Gastrocnemius medialis (tissue), 4 donors: ENCODE measurements at regions not wholly inside any gene's neighbourhood (a gene's known extent, or its start where the extent isn't known, plus 50 kb on each side); places are given as distances from the start of the nearest gene placed in this dataset.

Experiments used
- ATAC-seq, 2 donors: fragments of 150-250 bp; one replicate each; pipeline ENCODE4 v1.9.1; 2016
- DNase-seq, 2 donors: peaks; one replicate each; pipeline ENCODE4 v3.0.0-alpha.2; 2019
- H3K27ac ChIP-seq, 4 donors: fragments of 200-600 bp; sonication (generic); 1 replicate in 1 of 4; 2 replicates in 3 of 4; pipeline ENCODE4 v1.5.1; 2016 to 2018; ENCODE audit warnings: mild to moderate bottlenecking in 2 of 4, moderate library complexity in 1 of 4
- H3K27me3 ChIP-seq, 3 donors: fragments of 200-600 bp; sonication (generic) in 2 of 3; 1 replicate in 1 of 3; 2 replicates in 2 of 3; pipeline versions ENCODE4 v1.5.1 to v1.6.0; 2016 to 2019; ENCODE audit warnings: mild to moderate bottlenecking in 1 of 3, moderate library complexity in 1 of 3
- H3K36me3 ChIP-seq, 2 donors: fragments of 200-600 bp; sonication (generic) in 1 of 2; one replicate each; pipeline ENCODE4 v1.5.1; 2017 to 2018
- H3K4me1 ChIP-seq, 2 donors: fragments of 200-600 bp; sonication (generic) in 1 of 2; one replicate each; pipeline ENCODE4 v1.5.1; 2016 to 2017; ENCODE audit warnings: mild to moderate bottlenecking in 2 of 2
- H3K4me3 ChIP-seq, 4 donors: fragments of 200-600 bp; sonication (generic) in 3 of 4; 1 replicate in 1 of 4; 2 replicates in 3 of 4; pipeline ENCODE4 v1.5.1; 2016 to 2019; ENCODE audit warnings: mild to moderate bottlenecking in 2 of 4
- H3K9me3 ChIP-seq, 3 donors: fragments of 200-600 bp; sonication (generic) in 2 of 3; 1 replicate in 1 of 3; 2 replicates in 2 of 3; pipeline ENCODE4 v1.5.1; 2016 to 2019
- POLR2A ChIP-seq, 2 donors: fragments of 450-650 bp; IDR thresholded peaks; one replicate each; pipeline ENCODE4 v1.6.1; 2017; ENCODE audit warnings: antibody characterized with exemption in 2 of 2, mild to moderate bottlenecking in 2 of 2, moderate library complexity in 2 of 2
- in situ Hi-C, 4 donors: fragments of 200-750 bp; cut with MboI; loops; one replicate each; pipeline versions ENCODE4 v1.15.0 to v1.8.0; 2017; ENCODE audit warnings: low sequenced_read_pairs in 4 of 4
- intact Hi-C: fragments of 100-400 bp; cut with DNase I; formaldehyde crosslinking; loops from one replicate; pipeline ENCODE4 v1.15.1; 2023; ENCODE audit warnings: low total_unique reads
- TF ChIP-seq, protein P1 (sequence below), 5 experiments: fragments of 450-650 bp in 3 of 5; fragments of 200-600 bp in 2 of 5; sonication (generic) in 2 of 5; IDR thresholded peaks in 4 of 5; conservative IDR thresholded peaks in 1 of 5; 1 replicate in 4 of 5; 2 replicates in 1 of 5; pipeline ENCODE4 v1.5.1; 2016 to 2019; ENCODE audit warnings: antibody characterized with exemption in 5 of 5, mild to moderate bottlenecking in 3 of 5, moderate library complexity in 3 of 5

DNA sequence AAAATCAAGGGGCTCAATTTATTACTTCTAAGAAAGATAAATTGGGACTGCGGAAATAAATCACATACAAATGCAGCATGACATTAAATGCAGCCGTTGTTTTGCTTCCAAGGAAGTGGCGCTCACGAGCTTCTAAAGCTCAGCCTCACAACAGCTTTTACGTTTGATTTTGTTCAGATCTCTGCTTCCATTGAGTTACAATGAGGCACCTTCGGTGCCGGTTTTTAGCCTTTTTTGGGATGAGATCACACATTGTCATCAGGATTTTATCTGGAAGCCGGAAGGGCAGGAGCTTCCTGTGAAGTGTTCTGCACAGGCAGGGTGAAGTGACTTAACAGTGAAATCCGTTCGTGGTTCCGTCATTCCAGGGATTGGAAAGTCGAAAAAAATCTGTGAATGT lies 209.8 kb downstream of the DCDC2C start:
- no peaks in the 10 kb centered on the region for H3K36me3 ChIP-seq
- TF ChIP-seq, protein P1, sequence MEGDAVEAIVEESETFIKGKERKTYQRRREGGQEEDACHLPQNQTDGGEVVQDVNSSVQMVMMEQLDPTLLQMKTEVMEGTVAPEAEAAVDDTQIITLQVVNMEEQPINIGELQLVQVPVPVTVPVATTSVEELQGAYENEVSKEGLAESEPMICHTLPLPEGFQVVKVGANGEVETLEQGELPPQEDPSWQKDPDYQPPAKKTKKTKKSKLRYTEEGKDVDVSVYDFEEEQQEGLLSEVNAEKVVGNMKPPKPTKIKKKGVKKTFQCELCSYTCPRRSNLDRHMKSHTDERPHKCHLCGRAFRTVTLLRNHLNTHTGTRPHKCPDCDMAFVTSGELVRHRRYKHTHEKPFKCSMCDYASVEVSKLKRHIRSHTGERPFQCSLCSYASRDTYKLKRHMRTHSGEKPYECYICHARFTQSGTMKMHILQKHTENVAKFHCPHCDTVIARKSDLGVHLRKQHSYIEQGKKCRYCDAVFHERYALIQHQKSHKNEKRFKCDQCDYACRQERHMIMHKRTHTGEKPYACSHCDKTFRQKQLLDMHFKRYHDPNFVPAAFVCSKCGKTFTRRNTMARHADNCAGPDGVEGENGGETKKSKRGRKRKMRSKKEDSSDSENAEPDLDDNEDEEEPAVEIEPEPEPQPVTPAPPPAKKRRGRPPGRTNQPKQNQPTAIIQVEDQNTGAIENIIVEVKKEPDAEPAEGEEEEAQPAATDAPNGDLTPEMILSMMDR (IDR thresholded peaks at IDR 0.05 in 4 of 5, conservative IDR thresholded peaks at IDR 0.05 in 1 of 5): no peak
- TF ChIP-seq POLR2A (IDR thresholded peaks at IDR 0.05): no peak
- H3K4me3 ChIP-seq: peak overlapping the region in 1 of 4 donors; percentile 3
- intact Hi-C loops (no loop called here), in situ Hi-C loops (no loop called here)
- ATAC-seq: no peak
- H3K9me3 ChIP-seq: no peaks in the 10 kb centered on the region
- no peak overlapping the region for H3K27ac ChIP-seq
- no peaks in the 10 kb centered on the region for H3K4me1 ChIP-seq
- no peak for DNase-seq
- no peaks in the 10 kb centered on the region for H3K27me3 ChIP-seq

DNA sequence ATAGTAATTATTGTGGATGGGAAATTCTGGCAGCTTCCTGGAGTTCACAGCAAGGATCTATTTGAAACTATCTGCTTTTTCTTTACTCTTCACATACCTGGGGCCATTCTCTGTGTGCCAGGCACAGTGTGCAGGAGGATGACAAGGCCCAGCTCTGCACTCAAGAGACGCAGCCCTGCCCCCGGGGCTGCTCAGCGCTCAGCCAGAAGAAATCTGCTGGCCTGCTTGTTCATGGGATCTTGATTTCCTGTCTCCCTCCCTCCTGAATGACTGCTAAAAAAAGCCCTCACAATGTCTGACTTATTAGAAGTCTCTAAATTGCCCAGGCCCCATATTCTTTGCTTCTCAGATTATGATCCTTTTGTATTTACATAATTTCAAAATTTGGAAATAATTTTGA lies 210.9 kb downstream of the DCDC2C start:
- DNase-seq (no peak), ATAC-seq (no peak)
- Histone ChIP-seq H3K4me3 (no peak overlapping the region), H3K9me3 (no peaks in the 10 kb centered on the region), H3K4me1 (no peaks in the 10 kb centered on the region), H3K27ac (no peak overlapping the region), H3K27me3 (no peaks in the 10 kb centered on the region), H3K36me3 (no peaks in the 10 kb centered on the region)
- intact Hi-C loops (no loop called here), in situ Hi-C loops (no loop called here)
- TF ChIP-seq, protein P1 (IDR thresholded peaks at IDR 0.05 in 4 of 5, conservative IDR thresholded peaks at IDR 0.05 in 1 of 5): no peak
- no peak for TF ChIP-seq POLR2A (IDR thresholded peaks at IDR 0.05)

DNA sequence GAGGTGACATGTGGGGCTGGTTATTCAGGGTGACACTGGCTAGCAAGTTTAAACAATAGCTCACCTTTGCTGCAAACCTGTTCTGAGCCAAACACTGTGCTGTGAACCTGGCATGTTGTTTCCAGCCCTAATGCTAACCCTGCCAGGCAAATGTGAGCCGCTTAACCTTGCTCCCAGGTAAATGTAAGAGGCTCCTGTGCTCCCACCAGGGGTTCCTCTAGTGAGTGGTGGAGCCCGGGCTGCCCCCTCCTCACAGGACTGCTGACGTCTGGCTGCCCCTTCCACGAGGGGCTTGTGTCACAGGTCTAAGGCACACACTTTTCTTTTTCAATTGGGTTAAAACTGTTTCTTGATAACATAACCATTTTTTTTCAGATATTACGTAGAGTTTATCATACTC lies 223.7 kb downstream of the DCDC2C start:
- Histone ChIP-seq H3K4me3 (no peak overlapping the region), H3K27me3 (no peaks in the 10 kb centered on the region), H3K36me3 (no peaks in the 10 kb centered on the region), H3K4me1 (no peaks in the 10 kb centered on the region), H3K9me3 (no peaks in the 10 kb centered on the region), H3K27ac (no peak overlapping the region)
- TF ChIP-seq POLR2A (IDR thresholded peaks at IDR 0.05): no peak
- TF ChIP-seq, protein P1 (IDR thresholded peaks at IDR 0.05 in 4 of 5, conservative IDR thresholded peaks at IDR 0.05 in 1 of 5): no peak
- no peak for ATAC-seq
- intact Hi-C loops: no loop called here
- in situ Hi-C loops: no loop called here
- no peak for DNase-seq

DNA sequence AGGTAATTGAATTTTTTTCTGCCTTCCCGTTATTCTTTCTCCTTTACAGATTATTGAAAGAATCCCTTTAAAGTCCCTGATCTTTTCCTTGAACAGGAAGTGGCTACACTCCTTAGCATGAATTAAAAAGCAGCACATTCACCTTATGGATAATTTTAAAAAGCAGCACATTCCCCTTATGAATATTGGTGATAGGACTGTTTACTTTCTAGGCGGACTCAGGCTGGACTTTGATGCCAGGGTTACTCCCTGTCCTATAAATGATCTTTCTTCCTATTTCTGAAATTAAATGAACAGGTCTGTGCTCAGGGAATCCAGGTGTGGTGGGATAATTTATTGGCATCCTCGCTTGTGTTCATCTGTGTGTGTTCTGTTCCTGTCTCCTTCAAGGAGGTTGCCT lies 226.0 kb downstream of the DCDC2C start:
- ATAC-seq (no peak), DNase-seq (no peak)
- TF ChIP-seq POLR2A (IDR thresholded peaks at IDR 0.05): no peak
- TF ChIP-seq, protein P1 (IDR thresholded peaks at IDR 0.05 in 4 of 5, conservative IDR thresholded peaks at IDR 0.05 in 1 of 5): no peak
- H3K4me1 ChIP-seq: no peaks in the 10 kb centered on the region
- H3K9me3 ChIP-seq: no peaks in the 10 kb centered on the region
- no peaks in the 10 kb centered on the region for H3K36me3 ChIP-seq
- H3K27ac ChIP-seq: no peak overlapping the region
- H3K27me3 ChIP-seq: no peaks in the 10 kb centered on the region
- intact Hi-C loops (no loop called here), in situ Hi-C loops (no loop called here)
- H3K4me3 ChIP-seq: no peak overlapping the region

DNA sequence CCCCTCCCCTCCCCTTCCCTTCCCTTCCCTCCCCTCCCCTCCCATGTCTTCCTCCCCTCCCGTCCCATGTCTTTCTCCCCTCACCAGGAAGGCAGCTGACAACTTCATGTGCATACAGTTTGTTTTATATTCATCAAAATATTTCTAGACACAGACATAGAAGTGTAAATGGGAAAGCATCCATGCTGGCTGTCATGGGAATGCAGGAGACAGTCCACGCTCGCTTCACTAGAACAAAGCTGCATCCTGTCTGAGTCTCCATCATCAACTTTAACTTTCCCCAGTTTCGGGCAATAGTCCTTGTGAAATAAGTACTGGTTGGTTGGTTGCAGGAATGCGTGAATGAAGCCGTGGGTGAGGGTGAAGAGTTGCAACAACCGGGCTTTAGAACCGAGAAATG lies 226.9 kb downstream of the DCDC2C start:
- intact Hi-C loops: no loop called here
- H3K9me3 ChIP-seq: no peaks in the 10 kb centered on the region
- H3K4me3 ChIP-seq: no peak overlapping the region
- no peaks in the 10 kb centered on the region for H3K27me3 ChIP-seq
- no peak for ATAC-seq
- in situ Hi-C loops: no loop called here
- H3K36me3 ChIP-seq: no peaks in the 10 kb centered on the region
- H3K27ac ChIP-seq: no peak overlapping the region
- no peaks in the 10 kb centered on the region for H3K4me1 ChIP-seq
- TF ChIP-seq POLR2A (IDR thresholded peaks at IDR 0.05): no peak
- TF ChIP-seq, protein P1 (IDR thresholded peaks at IDR 0.05 in 4 of 5, conservative IDR thresholded peaks at IDR 0.05 in 1 of 5): no peak
- DNase-seq: no peak
